OCI-M2 (cell line): ENCODE measurements at regions not wholly inside any gene's neighbourhood (a gene's known extent, or its start where the extent isn't known, plus 50 kb on each side); places are given as distances from the start of the nearest gene placed in this dataset.

ENCODE experiments used
- DNase-seq: peaks from one replicate; lab custom pipeline; 2025; ENCODE audit not compliant: unreplicated experiment; lab: John Stamatoyannopoulos, UW

- DNase-seq: no peak
These were observed 450.4 kb upstream of the TCF4 start for GRCh38 chr18:56038171-56039030.

- no peak for DNase-seq
These were observed 448.7 kb upstream of the TCF4 start for GRCh38 chr18:56036741-56037140.

- DNase-seq: no peak
These were observed 447.6 kb upstream of the TCF4 start for GRCh38 chr18:56035546-56035945.

GRCh38 chr18:56034949-56035348 lies 447.0 kb upstream of the TCF4 start:
- DNase-seq: no peak

GRCh38 chr18:56030060-56030459 lies 442.1 kb upstream of the TCF4 start:
- no peak for DNase-seq

- DNase-seq: no peak
These were observed 440.5 kb upstream of the TCF4 start for GRCh38 chr18:56028514-56028913.

GRCh38 chr18:56026509-56026908 lies 438.5 kb upstream of the TCF4 start:
- no peak for DNase-seq

GRCh38 chr18:56021809-56022195 lies 433.8 kb upstream of the TCF4 start:
- no peak for DNase-seq

GRCh38 chr18:56021136-56021808 lies 433.3 kb upstream of the TCF4 start:
- no peak for DNase-seq

- no peak for DNase-seq
These were observed 431.9 kb upstream of the TCF4 start for GRCh38 chr18:56019908-56020307.

GRCh38 chr18:56019156-56019555 lies 431.2 kb upstream of the TCF4 start:
- DNase-seq: no peak

- DNase-seq: no peak
These were observed 421.4 kb upstream of the TCF4 start for GRCh38 chr18:56009411-56009810.

- DNase-seq: no peak
These were observed 415.7 kb upstream of the TCF4 start for GRCh38 chr18:56003720-56004088.

GRCh38 chr18:56003009-56003719 lies 415.2 kb upstream of the TCF4 start:
- no peak for DNase-seq

GRCh38 chr18:56001576-56001975 lies 413.6 kb upstream of the TCF4 start:
- DNase-seq: no peak

- DNase-seq: no peak
These were observed 412.0 kb upstream of the TCF4 start for GRCh38 chr18:56000041-56000440.

- DNase-seq: no peak
These were observed 411.6 kb upstream of the TCF4 start for GRCh38 chr18:55999641-56000040.

- DNase-seq: no peak
These were observed 410.9 kb upstream of the TCF4 start for GRCh38 chr18:55998801-55999385.

- DNase-seq: no peak
These were observed 410.1 kb upstream of the TCF4 start for GRCh38 chr18:55998071-55998522.

GRCh38 chr18:55997151-55997561 lies 409.2 kb upstream of the TCF4 start:
- DNase-seq: no peak

GRCh38 chr18:55996717-55997116 lies 408.7 kb upstream of the TCF4 start:
- DNase-seq: no peak
